A549 (cell line): ENCODE measurements at regions not wholly inside any gene's neighbourhood (a gene's known extent, or its start where the extent isn't known, plus 50 kb on each side); places are given as distances from the start of the nearest gene placed in this dataset.

ENCODE experiments used
- ATAC-seq, 2 experiments: fragments of 200-7000 bp in 1 of 2; fragments of >200 bp in 1 of 2; cut with Nextera tagmentation in 1 of 2; cut with Tn5 transposase in 1 of 2; 3 replicates each; pipeline versions ENCODE4 v1.8.0 to v1.9.1; 2018 to 2020; ENCODE audit warnings: mild to moderate bottlenecking in 1 of 2, moderate library complexity in 1 of 2
- CTCF ChIA-PET: fragments of 300-600 bp; sonication (Branson Sonifier 250); formaldehyde crosslinking; extraction: SDS; loops from one replicate; lab custom pipeline; 2021; ENCODE audit warnings: antibody characterized with exemption, inconsistent platforms; lab: Yijun Ruan, JAX
- POLR2A ChIA-PET: fragments of 350-600 bp; formaldehyde crosslinking; extraction: SDS; loops from one replicate; lab custom pipeline; 2021; ENCODE audit warnings: antibody characterized with exemption, inconsistent platforms; lab: Yijun Ruan, JAX
- DNase-seq, 2 experiments: peaks; one replicate each; pipeline versions ENCODE4 v3.0.0 to v3.0.0-alpha.2; 2011 to 2016; ENCODE audit warnings: low read depth in 1 of 2, low spot score in 1 of 2
- FAIRE-seq: peaks from 2 replicates; lab custom pipeline; 2011; peaks lifted over from hg19 to GRCh38; lab: Jason Lieb, UNC
- H3K27ac ChIP-seq, 2 experiments: fragments of >200 bp; sonication (Bioruptor Twin); formaldehyde crosslinking; 3 replicates each; pipeline ENCODE4 v1.5.1; 2016 to 2017
- H3K4me1 ChIP-seq: fragments of >200 bp; sonication (Bioruptor Twin); formaldehyde crosslinking; 3 replicates; pipeline ENCODE4 v1.6.1; 2016
- H3K4me2 ChIP-seq: fragments of >200 bp; sonication (Bioruptor Twin); formaldehyde crosslinking; 3 replicates; pipeline ENCODE4 v1.6.1; 2016
- H3K4me3 ChIP-seq: fragments of >200 bp; sonication (Bioruptor Twin); formaldehyde crosslinking; 3 replicates; pipeline ENCODE4 v1.5.1; 2016
- H3K9me3 ChIP-seq: fragments of >200 bp; sonication (Bioruptor Twin); formaldehyde crosslinking; 3 replicates; pipeline ENCODE4 v1.6.1; 2016
- CTCF ChIP-seq: fragments of >200 bp; sonication (Bioruptor Twin); formaldehyde crosslinking; IDR thresholded peaks from 3 replicates; pipeline ENCODE4 v1.5.1; 2016
- FOSB ChIP-seq: fragments of 250-450 bp; sonication (Bioruptor Pico); IDR thresholded peaks from 2 replicates; pipeline ENCODE4 v1.5.0; 2020; ENCODE audit warnings: mild to moderate bottlenecking, moderate library complexity
- HEYL ChIP-seq: fragments of 250-450 bp; sonication (Bioruptor Pico); IDR thresholded peaks from 2 replicates; pipeline ENCODE4 v1.8.0; 2021; ENCODE audit warnings: mild to moderate bottlenecking, moderate library complexity
- KDM5A ChIP-seq: fragments of 200-600 bp; sonication (generic); IDR thresholded peaks from 2 replicates; pipeline ENCODE4 v1.6.1; 2016; ENCODE audit warnings: antibody characterized with exemption, mild to moderate bottlenecking
- ZSCAN20 ChIP-seq: fragments of 250-450 bp; sonication (Bioruptor Pico); IDR thresholded peaks from 2 replicates; pipeline ENCODE4 v1.8.0; 2022; ENCODE audit warnings: mild to moderate bottlenecking, moderate library complexity
- WGBS: methylation state at CpG from one replicate; pipeline ENCODE4 v1.1.6; 2017; ENCODE audit errors: missing lambda C conversion rate; 5-methylcytosine and 5-hydroxymethylcytosine counted together
- small RNA-seq, 6 experiments: library from RNA; depleted of rRNA; stranded (forward); fragments of <200 nt; gene quantifications; one replicate each; pipeline ENCODE3, GENCODE V24; 2012

DNA sequence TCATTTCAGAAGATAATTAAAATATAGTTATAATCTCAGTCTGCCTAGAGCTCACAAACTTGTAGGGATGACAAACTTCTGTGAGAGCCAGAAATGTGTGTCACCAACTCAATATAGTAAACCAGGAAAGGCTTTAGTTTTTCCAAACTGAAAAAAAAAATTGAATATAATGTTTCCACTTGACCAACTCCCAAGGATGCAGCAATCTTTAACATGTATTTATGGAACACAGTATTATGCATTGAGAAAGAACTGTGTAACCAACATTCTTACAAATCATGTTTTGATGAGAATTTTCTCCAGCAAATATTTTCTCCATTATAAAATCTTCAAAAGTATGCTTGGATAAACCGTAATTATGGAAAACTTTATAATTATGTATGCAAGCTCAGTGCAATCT, 50.1 kb upstream of the KLF12 start:
- ChIA-PET POLR2A (no interaction called here), CTCF (interaction anchor here (1.2 kb wide), 1 partner anchor 102 kb away, joined by 3 read pairs; no protein-coding TSS in a partner anchor)
- 94% methylated on average over 1 of the region's 1 CpG for WGBS
- ATAC-seq: no peak
- FAIRE-seq: no peak
- Histone ChIP-seq H3K27ac (no peak overlapping the region), H3K4me2 (no peak overlapping the region), H3K4me3 (no peak overlapping the region), H3K4me1 (peaks cover 15% of the 10 kb centered on the region), H3K9me3 (no peaks in the 10 kb centered on the region)
- TF ChIP-seq KDM5A (no peak), HEYL (CRISPR knock-in tag) (no peak), ZSCAN20 (CRISPR knock-in tag) (no peak), FOSB (no peak), CTCF (no peak)
- no peak for DNase-seq

Small RNAs in the stretch of these regions (small RNA-seq; reads per million reads assigned to genes)
- 0 to 2.6 (median 0) reads per million in 6 experiments for gene RNU6-38P
- gene RNY1P5: 0 reads per million in 6 experiments
